ENCODE measurements at regions not wholly inside any gene's neighbourhood (a gene's known extent, or its start where the extent isn't known, plus 50 kb on each side); places are given as distances from the start of the nearest gene placed in this dataset.
"Not testable (repeated sequence)": the region's sequence is repeated elsewhere in the genome, so short reads cannot be mapped to it uniquely, and the experiment has no call there.

- DNase-seq = no peak
Measured at GRCh38 chr5:42989190-42989589, 50.9 kb downstream of the ANXA2R start.

GRCh38 chr5:42988568-42988967 is 51.6 kb downstream of the ANXA2R start:
- no peak for DNase-seq

- no peak for DNase-seq
Measured at GRCh38 chr5:42985129-42986037, 54.7 kb downstream of the ANXA2R start.

- DNase-seq = no peak
Measured at GRCh38 chr5:42984307-42984706, 55.8 kb downstream of the ANXA2R start.

- DNase-seq = peak; percentile 71 to 91 (median 89)
Measured at GRCh38 chr5:42982107-42982622, 58.0 kb downstream of the ANXA2R start.

- not testable (repeated sequence) for DNase-seq
Measured at GRCh38 chr5:42981417-42982106, 58.6 kb downstream of the ANXA2R start.

- DNase-seq = not testable (repeated sequence)
Measured at GRCh38 chr5:42981015-42981414, 59.1 kb downstream of the ANXA2R start.

GRCh38 chr5:42980391-42980790 is 59.7 kb downstream of the ANXA2R start:
- DNase-seq = not testable (repeated sequence)

- not testable (repeated sequence) for DNase-seq
Measured at GRCh38 chr5:42979242-42979641, 60.9 kb downstream of the ANXA2R start.

- DNase-seq = no peak
Measured at GRCh38 chr5:42974536-42974935, 65.6 kb downstream of the ANXA2R start.

- no peak for DNase-seq
Measured at GRCh38 chr5:42970636-42971559, 69.2 kb downstream of the ANXA2R start.

- no peak for DNase-seq
Measured at GRCh38 chr5:42965934-42966333, 74.2 kb downstream of the ANXA2R start.

GRCh38 chr5:42963412-42963811 is 76.7 kb downstream of the ANXA2R start:
- no peak for DNase-seq

- DNase-seq = no peak
Measured at GRCh38 chr5:42962124-42962523, 78.0 kb downstream of the ANXA2R start.

- no peak for DNase-seq
Measured at GRCh38 chr5:42960506-42960905, 79.6 kb downstream of the ANXA2R start.

GRCh38 chr5:42956551-42956950 is 83.6 kb downstream of the ANXA2R start:
- DNase-seq = no peak

- DNase-seq = no peak
Measured at GRCh38 chr5:42953041-42953440, 87.1 kb downstream of the ANXA2R start.

- DNase-seq = peak in 1 of 3 experiments; percentile 74
Measured at GRCh38 chr5:42952578-42952974, 87.5 kb downstream of the ANXA2R start.

GRCh38 chr5:42951293-42951840 is 88.8 kb downstream of the ANXA2R start:
- peak; percentile 87 to 93 (median 92) for DNase-seq

GRCh38 chr5:42950456-42951292 is 89.4 kb downstream of the ANXA2R start:
- peak in 2 of 3 experiments; percentile 85 to 88 for DNase-seq

GRCh38 chr5:42950116-42950455 is 90.0 kb downstream of the ANXA2R start:
- DNase-seq = no peak

All from NCI-H1417 (cell line).